Activated T-cell treated with anti-CD3 and anti-CD28 coated beads, Interleukin-2, amount 50 U/mL, for 72 hours (primary cell): ENCODE measurements at regions not wholly inside any gene's neighbourhood (a gene's known extent, or its start where the extent isn't known, plus 50 kb on each side); places are given as distances from the start of the nearest gene placed in this dataset.
A peak's percentile ranks its signal among the peaks of the same experiment; 100 is the strongest.
"Not testable (repeated sequence)": the region's sequence is repeated elsewhere in the genome, so short reads cannot be mapped to it uniquely, and the experiment has no call there.

ENCODE experiments used
- ATAC-seq, 2 donors: fragments of 150-1000 bp; cut with Tn5 transposase; replicated peaks in 1 of 2; 2 replicates each; pipeline ENCODE4 v1.10.0; 2021; ENCODE audit warnings: moderate library complexity in 2 of 2, mild to moderate bottlenecking in 1 of 2
- DNase-seq, 2 donors: peaks; one replicate each; pipeline ENCODE4 v3.0.0; 2021 to 2022; ENCODE audit warnings: mixed read lengths in 1 of 2
- H3K27ac Mint-ChIP-seq: one replicate; pipeline ENCODE4 v1.8.0; 2022; ENCODE audit warnings: mild to moderate bottlenecking, moderate library complexity, mixed read lengths
- H3K27me3 Mint-ChIP-seq: one replicate; pipeline ENCODE4 v1.8.0; 2022; ENCODE audit warnings: low read depth, mixed read lengths
- H3K36me3 Mint-ChIP-seq, 2 donors: one replicate each; pipeline ENCODE4 v1.8.0; 2022; ENCODE audit warnings: mixed read lengths in 2 of 2, mild to moderate bottlenecking in 1 of 2; ENCODE audit not compliant: insufficient read depth in 2 of 2
- H3K4me1 Mint-ChIP-seq: one replicate; pipeline ENCODE4 v1.8.0; 2022; ENCODE audit warnings: low read depth, mixed read lengths
- H3K4me3 Mint-ChIP-seq, 2 donors: one replicate each; pipeline ENCODE4 v1.8.0; 2022; ENCODE audit warnings: mild to moderate bottlenecking in 2 of 2, mixed read lengths in 2 of 2, moderate library complexity in 2 of 2
- H3K9me3 Mint-ChIP-seq, 2 donors: one replicate each; pipeline ENCODE4 v1.8.0; 2022; ENCODE audit warnings: mixed read lengths in 2 of 2

GRCh38 chr2:235105821-235106359, 154.1 kb downstream of the SH3BP4 start:
- no peaks in the 10 kb centered on the region for H3K9me3 Mint-ChIP-seq
- ATAC-seq: no peak

GRCh38 chr2:235106874-235107639, 155.2 kb downstream of the SH3BP4 start:
- H3K4me3 Mint-ChIP-seq: no peak overlapping the region
- H3K36me3 Mint-ChIP-seq: no peaks in the 10 kb centered on the region
- no peaks in the 10 kb centered on the region for H3K9me3 Mint-ChIP-seq
- no peak overlapping the region for H3K27ac Mint-ChIP-seq
- H3K27me3 Mint-ChIP-seq: peaks cover 13% of the 10 kb centered on the region
- peak; percentile 10 for DNase-seq
- no peaks in the 10 kb centered on the region for H3K4me1 Mint-ChIP-seq
- no peak for ATAC-seq

More at GRCh38 chr2:235105821-235106359, 154.1 kb downstream of the SH3BP4 start:
- Mint-ChIP-seq H3K4me3 (no peak overlapping the region), H3K27me3 (peaks cover 13% of the 10 kb centered on the region), H3K4me1 (no peaks in the 10 kb centered on the region), H3K27ac (no peak overlapping the region), H3K36me3 (no peaks in the 10 kb centered on the region)
- no peak for DNase-seq

GRCh38 chr2:235107640-235107951, 155.8 kb downstream of the SH3BP4 start:
- Mint-ChIP-seq H3K4me3 (no peak overlapping the region), H3K4me1 (no peaks in the 10 kb centered on the region), H3K27me3 (peaks cover 13% of the 10 kb centered on the region), H3K27ac (no peak overlapping the region), H3K9me3 (no peaks in the 10 kb centered on the region), H3K36me3 (no peaks in the 10 kb centered on the region)
- DNase-seq (no peak), ATAC-seq (no peak)

- not testable (repeated sequence) for H3K9me3 Mint-ChIP-seq, H3K27ac Mint-ChIP-seq, ATAC-seq, H3K36me3 Mint-ChIP-seq, H3K4me1 Mint-ChIP-seq, H3K4me3 Mint-ChIP-seq, DNase-seq
- H3K27me3 Mint-ChIP-seq: peaks cover 13% of the 10 kb centered on the region
Measured at GRCh38 chr2:235109561-235109960, 157.7 kb downstream of the SH3BP4 start.

- no peaks in the 10 kb centered on the region for H3K4me1 Mint-ChIP-seq
- H3K27me3 Mint-ChIP-seq: peaks cover 13% of the 10 kb centered on the region
- H3K9me3 Mint-ChIP-seq: no peaks in the 10 kb centered on the region
- ATAC-seq: no peak
- H3K4me3 Mint-ChIP-seq: no peak overlapping the region
- no peak for DNase-seq
- no peak overlapping the region for H3K27ac Mint-ChIP-seq
- no peaks in the 10 kb centered on the region for H3K36me3 Mint-ChIP-seq
Measured at GRCh38 chr2:235112365-235112764, 160.5 kb downstream of the SH3BP4 start.

GRCh38 chr2:235113854-235114253, 162.0 kb downstream of the SH3BP4 start:
- H3K27me3 Mint-ChIP-seq: peaks cover 22% of the 10 kb centered on the region
- H3K36me3 Mint-ChIP-seq: no peaks in the 10 kb centered on the region
- ATAC-seq (no peak), DNase-seq (no peak)
- H3K27ac Mint-ChIP-seq: no peak overlapping the region
- H3K4me1 Mint-ChIP-seq: no peaks in the 10 kb centered on the region
- H3K4me3 Mint-ChIP-seq: no peak overlapping the region
- no peaks in the 10 kb centered on the region for H3K9me3 Mint-ChIP-seq

GRCh38 chr2:235114286-235114685, 162.5 kb downstream of the SH3BP4 start:
- no peaks in the 10 kb centered on the region for H3K9me3 Mint-ChIP-seq
- no peaks in the 10 kb centered on the region for H3K36me3 Mint-ChIP-seq
- no peak overlapping the region for H3K27ac Mint-ChIP-seq
- DNase-seq: no peak
- no peak for ATAC-seq
- no peak overlapping the region for H3K4me3 Mint-ChIP-seq
- H3K4me1 Mint-ChIP-seq: no peaks in the 10 kb centered on the region
- H3K27me3 Mint-ChIP-seq: peaks cover 22% of the 10 kb centered on the region

GRCh38 chr2:235115521-235115920, 163.7 kb downstream of the SH3BP4 start:
- H3K4me1 Mint-ChIP-seq: no peaks in the 10 kb centered on the region
- DNase-seq: no peak
- peaks cover 2% of the 10 kb centered on the region in 2 donors for H3K36me3 Mint-ChIP-seq
- no peak overlapping the region for H3K4me3 Mint-ChIP-seq
- no peak overlapping the region for H3K27ac Mint-ChIP-seq
- H3K9me3 Mint-ChIP-seq: peaks cover 0 to 2% of the 10 kb centered on the region in 2 donors
- peaks cover 22% of the 10 kb centered on the region for H3K27me3 Mint-ChIP-seq
- no peak for ATAC-seq

GRCh38 chr2:235116885-235117492, 165.2 kb downstream of the SH3BP4 start:
- DNase-seq (no peak), ATAC-seq (no peak)
- peaks cover 2% of the 10 kb centered on the region in 2 donors for H3K36me3 Mint-ChIP-seq
- H3K27ac Mint-ChIP-seq: no peak overlapping the region
- H3K9me3 Mint-ChIP-seq: peaks cover 0 to 2% of the 10 kb centered on the region in 2 donors
- H3K4me1 Mint-ChIP-seq: no peaks in the 10 kb centered on the region
- peaks cover 22% of the 10 kb centered on the region for H3K27me3 Mint-ChIP-seq
- no peak overlapping the region for H3K4me3 Mint-ChIP-seq

GRCh38 chr2:235126768-235127167, 175.0 kb downstream of the SH3BP4 start:
- Mint-ChIP-seq H3K27me3 (peaks cover 6% of the 10 kb centered on the region), H3K27ac (no peak overlapping the region), H3K36me3 (no peaks in the 10 kb centered on the region), H3K4me1 (no peaks in the 10 kb centered on the region), H3K9me3 (no peaks in the 10 kb centered on the region), H3K4me3 (no peak overlapping the region)
- ATAC-seq (no peak), DNase-seq (no peak)

GRCh38 chr2:235127931-235128330, 176.1 kb downstream of the SH3BP4 start:
- Mint-ChIP-seq H3K36me3 (no peaks in the 10 kb centered on the region), H3K27me3 (peaks cover 6% of the 10 kb centered on the region), H3K4me1 (no peaks in the 10 kb centered on the region), H3K4me3 (no peak overlapping the region), H3K9me3 (no peaks in the 10 kb centered on the region), H3K27ac (no peak overlapping the region)
- ATAC-seq (no peak), DNase-seq (no peak)

GRCh38 chr2:235129850-235130249, 178.0 kb downstream of the SH3BP4 start:
- DNase-seq (no peak), ATAC-seq (no peak)
- peaks cover 14% of the 10 kb centered on the region for H3K27me3 Mint-ChIP-seq
- H3K4me3 Mint-ChIP-seq: no peak overlapping the region
- H3K9me3 Mint-ChIP-seq: no peaks in the 10 kb centered on the region
- H3K27ac Mint-ChIP-seq: no peak overlapping the region
- H3K4me1 Mint-ChIP-seq: no peaks in the 10 kb centered on the region
- H3K36me3 Mint-ChIP-seq: no peaks in the 10 kb centered on the region

GRCh38 chr2:235131334-235132305, 179.8 kb downstream of the SH3BP4 start:
- Mint-ChIP-seq H3K9me3 (no peaks in the 10 kb centered on the region), H3K4me1 (no peaks in the 10 kb centered on the region), H3K27ac (no peak overlapping the region), H3K4me3 (no peak overlapping the region), H3K27me3 (peaks cover 24% of the 10 kb centered on the region), H3K36me3 (no peaks in the 10 kb centered on the region)
- DNase-seq (no peak), ATAC-seq (no peak)
